GM19043 (cell line): ENCODE measurements at regions not wholly inside any gene's neighbourhood (a gene's known extent, or its start where the extent isn't known, plus 50 kb on each side); places are given as distances from the start of the nearest gene placed in this dataset.
"Not testable (repeated sequence)": the region's sequence is repeated elsewhere in the genome, so short reads cannot be mapped to it uniquely, and the experiment has no call there.

ENCODE experiments used
- ATAC-seq: cut with Tn5 transposase; IDR thresholded peaks from one replicate; pipeline ENCODE4 v1.9.1; 2021; ENCODE audit warnings: low read depth; ENCODE audit not compliant: unreplicated experiment

DNA sequence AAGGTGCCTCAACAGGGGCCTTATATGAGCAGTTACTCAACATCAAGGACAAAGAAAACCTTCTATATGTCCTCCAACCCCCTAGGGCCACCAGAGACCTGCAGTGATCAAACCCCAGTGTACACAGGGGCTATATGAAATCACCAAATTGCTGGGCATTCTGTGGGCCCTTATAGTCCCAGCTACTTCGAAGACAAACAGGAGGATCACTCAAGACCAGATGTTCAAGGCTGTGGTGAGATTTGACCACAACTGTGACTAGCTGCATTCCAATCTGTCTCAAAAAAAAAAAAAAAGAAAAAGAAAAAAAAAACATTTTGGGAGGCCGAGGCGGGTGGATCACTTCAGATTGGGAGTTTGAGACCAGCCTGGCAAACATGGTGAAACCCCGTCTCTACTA lies 51.0 kb upstream of the PRB2 start:
- ATAC-seq = no peak

DNA sequence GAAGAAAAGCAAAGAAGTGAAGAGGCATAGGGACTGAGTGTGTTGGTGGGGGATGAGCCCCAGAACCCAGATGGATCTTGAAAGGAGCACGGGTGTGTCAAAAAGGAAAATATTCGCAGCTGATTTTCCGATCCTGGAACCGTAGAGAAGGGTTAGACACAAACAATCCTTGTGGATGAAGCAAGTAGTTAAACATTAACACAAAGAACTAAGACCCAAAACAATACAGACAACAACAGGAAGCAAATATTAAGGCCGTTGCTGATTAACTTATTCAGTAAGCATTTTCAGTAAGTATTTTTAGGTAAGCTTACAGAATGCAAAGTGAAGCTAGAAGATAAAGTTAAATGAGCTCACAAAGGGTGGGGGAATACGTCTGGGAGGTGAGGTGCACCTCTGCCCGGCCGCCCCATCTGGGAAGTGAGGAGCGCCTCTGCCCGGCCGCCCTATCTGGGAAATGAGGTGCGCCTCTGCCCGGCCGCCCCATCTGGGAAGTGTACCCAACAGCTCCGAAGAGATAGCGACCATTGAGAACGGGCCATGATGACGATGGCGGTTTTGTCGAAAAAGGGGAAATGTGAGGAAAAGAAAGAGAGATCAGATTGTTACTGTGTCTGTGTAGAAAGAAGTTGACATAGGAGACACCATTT lies 62.8 kb upstream of the PRB2 start:
- no peak for ATAC-seq

DNA sequence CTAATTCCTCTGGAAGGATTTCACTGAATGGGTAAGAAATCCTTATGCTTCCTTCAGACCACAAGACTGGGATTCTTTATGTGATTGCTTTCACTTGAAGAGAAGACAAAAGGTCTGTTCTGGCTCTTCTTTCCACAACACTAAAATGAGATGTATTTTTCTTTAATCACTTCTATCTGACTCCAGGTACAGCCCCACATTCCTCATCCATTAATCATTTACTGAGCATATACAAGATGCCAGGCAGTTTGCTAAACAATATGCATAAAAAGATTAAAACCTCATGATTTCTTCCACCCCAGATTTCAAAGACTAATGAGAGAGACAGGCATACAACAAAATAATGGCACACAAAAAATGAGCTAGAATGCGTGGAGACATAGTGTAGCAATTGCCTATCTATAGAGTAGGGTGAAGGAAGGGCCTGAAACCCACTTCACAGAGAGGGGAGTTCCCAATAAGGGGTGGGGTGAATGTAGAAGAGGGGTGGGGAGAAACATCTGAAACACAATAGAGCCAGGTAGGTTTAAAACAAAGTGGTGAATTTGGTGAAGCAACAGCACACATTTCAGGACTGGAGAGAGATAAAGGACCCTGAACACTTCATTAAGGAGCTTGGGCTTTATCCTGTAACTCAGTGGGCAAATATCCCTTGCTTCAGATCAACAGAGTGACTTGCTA lies 65.1 kb upstream of the PRB2 start:
- no peak for ATAC-seq

DNA sequence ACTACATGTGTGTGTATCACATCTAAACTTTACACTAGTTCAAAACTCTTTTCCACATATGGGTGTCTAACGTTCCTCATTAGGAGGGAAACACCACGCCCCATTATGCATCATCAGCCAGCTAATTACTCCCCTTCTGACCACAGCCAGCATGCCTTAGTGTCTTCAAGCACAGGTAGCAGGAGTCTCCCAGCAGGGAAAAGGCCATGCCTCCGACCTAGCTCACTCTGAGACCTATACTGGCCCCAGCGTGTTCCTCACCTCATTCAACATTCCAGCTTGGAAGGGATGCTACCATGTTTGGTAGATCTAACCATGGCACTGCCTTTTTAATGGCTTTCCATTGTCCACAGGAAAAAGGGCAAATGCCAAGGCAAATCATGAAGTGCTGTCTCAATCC lies 66.1 kb upstream of the PRB2 start:
- ATAC-seq = no peak

DNA sequence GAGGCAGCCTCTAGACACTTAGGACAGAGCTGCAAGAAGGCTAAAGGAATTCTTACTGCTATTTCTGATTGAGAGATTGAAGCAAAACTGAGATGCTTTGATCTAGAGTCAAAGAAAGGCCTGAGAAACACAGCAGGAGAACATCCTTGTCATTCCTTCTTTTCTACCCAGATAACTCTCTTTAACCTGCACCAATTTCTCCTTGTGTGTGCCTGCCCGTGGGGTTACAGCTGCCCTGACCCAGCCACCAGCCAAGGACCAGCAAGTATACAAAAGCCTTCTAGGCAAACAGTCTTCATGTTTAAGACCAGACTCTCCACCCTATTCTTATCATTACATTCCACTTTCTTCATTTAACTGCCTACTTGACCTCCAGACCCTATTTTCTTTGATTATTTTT lies 81.7 kb upstream of the PRB2 start:
- ATAC-seq = no peak

DNA sequence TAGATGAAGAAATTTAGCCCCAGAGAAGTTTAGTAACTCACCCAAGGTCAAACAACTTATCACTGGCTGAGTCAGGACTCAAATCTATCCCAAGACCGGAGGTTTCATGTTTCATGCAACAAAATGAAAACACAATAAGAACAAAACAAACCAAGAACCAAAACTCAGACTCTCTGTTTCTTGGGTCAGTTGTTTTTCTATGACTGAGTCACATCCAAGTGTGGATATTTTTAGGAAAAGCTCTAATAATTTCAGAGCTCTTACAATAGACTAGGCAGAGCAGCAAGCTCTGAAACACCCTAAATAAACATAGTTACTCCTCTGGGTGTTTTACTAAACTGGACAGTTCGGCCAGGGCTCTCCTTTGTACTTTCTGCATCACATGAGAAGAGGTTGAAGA lies 87.6 kb upstream of the PRB2 start:
- no peak for ATAC-seq

DNA sequence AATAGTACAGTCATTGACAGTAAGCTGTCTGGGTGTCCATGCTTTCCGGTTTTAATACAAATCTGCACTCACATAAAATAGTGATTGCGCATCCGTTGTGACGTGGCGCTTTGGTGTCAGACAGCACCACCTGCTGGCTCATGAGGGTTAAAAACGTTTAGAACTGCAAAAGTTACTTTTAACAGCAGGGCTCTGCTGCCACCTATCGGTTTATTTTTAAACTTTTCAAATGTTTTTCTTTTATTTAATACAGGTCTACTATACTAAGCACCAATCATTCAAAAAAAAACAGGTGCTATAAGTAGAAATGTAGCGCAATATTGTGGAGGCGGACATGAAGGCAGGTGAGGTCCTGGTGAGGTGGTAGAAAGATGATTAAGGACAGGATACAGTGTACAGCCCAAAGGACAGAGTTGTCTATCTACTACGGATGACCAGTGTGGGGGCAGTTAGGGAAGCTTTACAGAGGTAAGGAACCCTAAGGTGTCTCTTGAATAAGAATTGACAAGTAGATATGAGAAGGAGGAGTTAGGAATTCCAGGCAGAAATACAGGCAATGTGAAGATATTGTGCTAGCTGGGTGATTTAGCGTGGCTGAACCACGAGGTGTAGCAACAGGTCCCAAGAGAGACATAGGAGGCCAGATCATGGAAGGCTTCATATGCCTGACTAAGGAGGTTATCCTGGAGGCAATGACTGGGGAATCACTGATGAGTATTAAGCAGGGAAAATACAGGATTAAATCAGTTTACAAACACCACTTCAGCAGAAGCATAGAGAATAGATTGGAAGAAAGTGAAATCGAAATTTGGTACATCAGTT lies 91.5 kb upstream of the PRB2 start:
- peak; percentile 72 for ATAC-seq

DNA sequence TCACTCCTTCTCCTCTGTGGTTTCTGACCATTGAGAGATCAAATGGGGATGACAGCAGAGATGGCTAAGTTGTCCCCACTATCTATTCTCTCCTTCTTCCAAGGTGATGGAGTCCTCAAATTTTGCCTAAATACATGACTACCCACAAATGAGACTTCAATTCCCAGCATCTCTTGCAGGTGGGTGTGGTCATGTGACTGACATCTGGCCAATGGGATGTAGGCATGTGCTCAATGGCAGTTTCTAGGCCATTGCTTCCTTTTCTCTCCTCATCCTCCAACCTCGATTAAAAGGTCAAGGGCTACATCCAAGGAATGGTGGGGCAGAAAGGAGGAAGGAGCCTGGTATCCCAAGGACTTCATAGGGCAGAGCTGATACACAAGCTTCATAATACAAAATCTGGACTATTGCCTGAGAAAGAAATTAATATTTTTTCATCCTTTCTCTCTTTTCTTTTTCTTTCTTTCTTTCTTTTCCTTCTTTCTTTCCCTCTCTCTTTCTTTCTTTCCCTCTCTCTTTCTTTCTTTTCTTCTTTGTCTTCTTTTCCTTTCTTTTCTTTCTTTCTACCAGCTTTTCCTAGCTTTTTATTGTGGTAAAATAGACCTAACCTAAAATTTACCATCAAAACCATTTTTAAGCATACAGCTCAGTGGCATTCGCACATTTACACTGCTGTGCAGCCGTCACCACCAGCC lies 100.9 kb upstream of the PRB2 start:
- ATAC-seq = no peak

DNA sequence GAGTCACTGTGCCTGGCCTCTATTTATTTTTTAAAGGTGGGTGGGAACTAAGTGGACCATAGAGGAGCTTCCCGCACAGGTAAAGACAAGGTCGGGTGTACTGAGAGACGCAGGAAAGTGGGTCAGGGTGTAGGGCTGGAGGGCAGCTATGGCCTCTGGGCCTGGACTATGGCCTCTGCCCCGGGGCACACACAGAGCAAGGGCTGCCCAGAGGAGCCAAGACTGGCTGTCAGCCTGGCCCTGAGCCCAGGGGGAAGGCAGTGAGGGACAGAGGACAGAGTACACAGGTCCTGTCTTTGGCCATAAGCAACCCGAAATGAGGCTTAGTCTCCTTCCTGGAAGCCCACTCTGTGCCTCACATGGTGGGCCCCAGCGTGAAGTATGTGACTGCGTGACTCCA lies 102.1 kb upstream of the PRB2 start:
- ATAC-seq = no peak

DNA sequence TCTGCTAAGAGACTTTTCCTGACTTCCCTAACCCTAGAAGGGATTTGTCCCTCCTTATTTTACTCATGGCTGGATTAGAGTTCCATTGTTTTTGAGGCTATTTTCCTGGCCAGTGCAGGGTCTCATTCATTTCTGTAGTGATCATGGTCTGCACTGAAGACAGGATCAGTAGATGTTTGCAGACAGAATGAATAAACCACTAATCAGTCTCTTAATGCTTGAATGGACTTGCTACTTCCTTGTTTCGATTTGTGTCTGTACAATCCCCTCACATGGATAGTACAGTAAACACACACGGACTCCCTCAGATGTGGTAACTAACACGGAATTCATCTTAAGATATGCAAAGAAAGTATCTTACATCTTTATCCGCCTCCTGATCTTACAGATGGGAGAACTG lies 102.6 kb upstream of the PRB2 start:
- no peak for ATAC-seq

DNA sequence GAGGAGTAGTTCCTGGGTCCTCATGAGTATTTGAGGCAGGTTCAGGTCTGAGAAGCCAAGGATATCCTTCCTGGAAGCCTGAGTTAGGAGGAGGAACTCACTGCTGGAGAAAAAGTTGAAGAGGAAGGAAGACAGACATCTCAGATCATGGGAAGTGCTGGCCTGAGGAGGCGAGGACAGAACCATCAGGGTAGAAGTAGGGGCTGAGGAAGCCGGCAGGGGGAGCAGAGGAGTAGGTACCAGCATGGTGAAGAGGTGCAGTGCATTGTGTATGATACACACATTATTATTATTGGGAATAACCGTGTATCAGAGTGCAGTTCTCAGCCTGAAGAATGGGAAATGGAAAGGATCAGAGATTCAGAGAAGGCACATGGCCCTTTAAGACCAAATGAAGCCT lies 103.2 kb upstream of the PRB2 start:
- ATAC-seq = not testable (repeated sequence)

DNA sequence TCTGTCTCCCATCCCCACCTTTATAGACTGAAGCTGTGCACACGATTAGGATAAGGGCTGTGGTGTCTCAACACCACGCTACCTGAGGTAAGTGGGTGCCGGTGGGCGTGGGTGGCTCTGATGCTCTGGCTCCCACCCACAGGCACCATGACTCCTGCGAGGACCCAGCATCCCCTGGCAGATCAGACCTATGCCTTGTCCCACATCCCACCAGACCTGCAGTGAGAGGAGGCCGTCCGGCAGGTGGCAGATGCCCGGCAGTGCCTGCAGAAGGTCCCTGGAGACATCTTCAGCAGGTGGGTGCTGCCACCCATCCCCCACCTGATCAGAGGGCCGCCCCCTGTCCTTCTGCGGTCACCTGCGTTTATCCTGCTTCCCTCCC lies 104.4 kb upstream of the PRB2 start:
- no peak for ATAC-seq

DNA sequence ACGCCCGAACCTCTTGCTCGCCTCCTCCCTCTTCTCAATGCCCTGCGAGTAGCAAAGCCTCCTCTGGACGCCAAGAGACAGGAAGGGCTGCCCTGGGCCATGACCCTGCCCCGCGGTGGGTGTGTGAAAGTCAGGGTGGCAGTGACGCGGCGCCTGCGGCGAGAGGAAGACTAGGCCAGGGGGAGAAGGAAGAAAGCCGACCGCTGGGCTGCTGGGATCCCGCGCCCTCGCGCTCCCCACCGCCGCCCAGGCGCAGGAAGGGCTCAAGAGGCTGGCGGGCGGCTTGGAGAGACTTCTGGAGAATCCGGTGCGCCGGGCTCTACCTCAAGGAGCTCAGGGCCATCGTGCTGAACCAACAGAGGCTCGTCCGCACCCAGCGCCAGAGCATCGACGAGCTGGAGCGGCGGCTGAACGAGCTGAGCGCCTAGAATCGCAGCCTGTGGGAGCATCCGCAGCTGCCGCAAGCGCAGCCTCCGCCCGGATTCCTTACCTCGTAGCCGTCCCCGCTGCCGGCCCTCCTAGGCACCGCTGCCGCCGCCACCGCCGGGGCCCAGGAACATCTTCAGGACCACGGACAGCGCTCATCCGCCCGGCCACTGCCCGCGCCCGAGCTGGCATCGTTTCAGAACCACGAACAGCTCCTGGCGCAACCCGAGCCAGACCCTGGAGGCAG lies 105.0 kb upstream of the PRB2 start:
- ATAC-seq = peak; percentile 60

DNA sequence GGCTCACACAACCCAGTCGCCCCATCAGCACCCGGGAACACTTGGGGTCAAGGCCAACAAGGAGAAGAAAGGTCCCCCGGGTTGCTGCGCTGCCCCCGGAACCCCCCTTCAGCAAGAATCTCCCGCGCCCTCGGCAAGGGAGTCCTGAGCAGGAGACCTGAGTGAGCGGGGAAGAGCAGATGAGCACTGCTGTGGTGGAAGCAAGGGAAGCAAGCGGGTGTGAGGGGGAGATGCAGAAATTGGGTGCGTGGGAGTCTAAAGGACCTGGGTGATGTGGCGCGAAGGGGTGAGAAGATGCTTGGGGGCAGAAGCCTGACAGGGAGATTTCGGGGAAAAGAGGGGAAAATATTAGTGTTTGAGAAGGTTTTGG lies 105.5 kb upstream of the PRB2 start:
- ATAC-seq = no peak

DNA sequence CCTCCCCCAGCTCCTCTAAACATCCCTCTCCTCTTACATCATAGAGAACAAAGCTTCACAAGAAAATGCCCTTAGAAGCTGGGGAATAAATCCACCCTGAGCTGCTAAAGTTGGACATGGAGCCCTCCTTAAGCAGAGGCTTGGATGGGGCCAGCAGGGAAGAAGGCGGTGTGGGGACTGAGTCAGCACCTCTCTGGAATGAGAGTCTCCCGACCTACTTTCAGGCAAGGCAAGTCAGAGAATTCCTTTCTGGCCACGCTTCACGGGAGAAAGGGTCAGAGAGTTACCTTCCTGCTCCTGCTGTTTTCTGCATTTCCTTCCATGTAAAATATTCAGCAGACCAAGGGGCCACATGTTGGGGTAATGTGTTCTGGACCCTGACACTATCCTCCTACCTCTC lies 113.3 kb upstream of the PRB2 start:
- ATAC-seq = no peak

DNA sequence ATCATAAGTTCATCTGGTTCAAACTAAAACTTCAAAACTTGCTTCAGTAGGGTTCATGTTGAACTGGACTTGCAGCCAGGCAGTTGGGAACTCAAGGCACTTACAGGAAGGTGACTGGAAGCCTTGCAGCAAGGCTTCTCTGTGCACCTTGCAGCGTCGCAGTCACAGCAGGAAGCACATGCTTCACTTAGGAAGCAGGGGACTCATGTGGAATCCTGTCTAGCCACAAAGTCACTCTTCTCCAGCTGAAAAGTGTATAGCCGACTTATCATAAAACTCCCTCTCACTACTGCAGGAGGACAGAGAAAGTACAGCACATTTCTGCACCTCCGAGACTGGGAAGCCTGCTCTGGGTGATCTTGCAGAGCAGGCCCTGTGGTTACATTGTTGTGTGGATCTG lies 114.0 kb upstream of the PRB2 start:
- ATAC-seq = no peak

DNA sequence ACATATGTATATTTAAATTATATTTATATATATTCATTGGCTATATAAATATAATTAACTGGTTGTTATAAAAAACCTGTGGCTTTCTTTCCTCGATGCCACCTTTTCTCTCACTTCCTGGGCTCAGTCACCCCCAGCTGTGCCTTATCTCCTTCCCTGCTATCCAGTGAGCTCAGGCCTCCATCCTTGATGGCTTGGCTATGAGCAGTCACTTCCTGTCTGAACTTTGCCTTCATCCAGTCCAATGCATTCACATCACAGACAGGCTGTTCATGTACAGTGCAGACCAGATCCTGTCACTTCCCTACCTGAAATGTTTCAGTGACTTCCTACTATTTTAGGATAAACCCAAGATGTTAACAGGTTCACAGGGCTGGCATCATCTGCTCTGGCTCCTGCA lies 115.3 kb upstream of the PRB2 start:
- ATAC-seq = no peak

DNA sequence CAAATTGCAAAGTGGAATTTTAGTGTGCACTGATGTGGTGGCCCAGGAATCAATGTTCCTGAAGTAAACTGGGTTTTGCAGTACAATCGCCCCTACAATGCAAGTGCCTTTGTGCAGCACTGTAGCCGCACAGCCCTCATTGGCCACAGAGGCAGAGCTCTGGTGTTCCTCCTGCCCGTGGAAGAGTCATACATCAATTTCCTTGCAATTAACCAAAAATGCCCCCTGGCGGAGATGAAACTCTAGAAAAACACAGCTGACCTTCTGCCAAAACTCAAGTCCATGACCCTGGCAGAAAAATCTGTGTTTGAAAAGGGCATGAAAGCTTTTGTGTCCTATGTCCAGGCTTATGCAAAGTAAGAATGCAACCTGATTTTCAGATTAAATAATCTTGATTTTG lies 117.9 kb upstream of the PRB2 start:
- ATAC-seq = no peak

DNA sequence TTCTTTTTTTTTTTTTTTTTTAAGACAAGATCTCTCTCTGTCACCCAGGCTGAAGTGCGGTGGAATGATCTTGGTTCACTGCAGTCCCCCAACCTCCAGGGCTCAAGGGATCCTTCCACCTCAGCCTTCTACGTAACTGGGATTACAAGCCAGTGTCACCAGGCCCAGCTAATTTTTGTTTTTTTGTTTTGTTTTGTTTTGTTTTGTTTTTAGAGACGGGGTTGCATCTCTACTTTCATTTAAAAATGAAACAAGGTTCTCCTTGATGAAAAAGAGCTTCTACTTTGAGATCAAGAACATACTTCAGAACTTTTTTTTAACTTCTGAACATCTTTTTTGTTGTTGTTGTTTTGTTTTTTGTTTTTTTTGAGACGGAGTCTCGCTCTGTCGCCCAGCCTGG lies 121.7 kb upstream of the PRB2 start:
- no peak for ATAC-seq

DNA sequence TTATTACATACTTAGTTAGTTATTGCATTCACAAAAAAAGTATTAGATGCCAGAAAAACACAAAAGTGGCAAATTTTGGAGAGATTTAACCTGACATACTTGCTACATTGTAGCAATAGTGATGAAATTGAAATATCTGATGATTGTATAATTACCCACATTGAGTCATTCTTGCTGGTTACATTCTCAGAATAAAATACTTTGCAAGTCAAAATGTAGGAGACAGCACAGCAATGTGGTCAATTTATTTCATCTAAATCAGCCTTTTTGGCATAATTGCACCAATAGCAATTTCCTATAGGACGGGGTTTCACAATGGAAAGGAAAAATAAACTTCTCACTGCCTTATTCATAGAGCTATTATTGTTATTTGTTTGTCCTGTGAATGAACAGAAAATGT lies 125.0 kb upstream of the ETV6 start:
- no peak for ATAC-seq

DNA sequence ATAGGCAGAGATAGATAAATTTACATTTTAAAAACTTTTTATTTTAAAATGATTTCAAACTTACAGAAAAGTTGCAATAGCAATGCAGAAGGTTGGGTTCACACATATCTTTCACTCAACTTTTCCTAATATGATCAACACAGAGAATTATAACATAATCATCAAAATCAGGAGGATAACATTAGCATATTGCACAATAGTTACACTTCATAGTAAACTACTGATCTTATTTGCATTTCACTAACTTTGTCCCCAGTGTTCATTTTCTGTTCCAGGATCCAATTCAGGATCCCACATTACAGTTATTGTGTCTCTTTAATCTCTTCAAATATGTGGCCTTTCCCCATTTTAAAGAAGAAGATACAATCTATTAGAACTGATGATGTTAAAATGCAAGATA lies 115.4 kb upstream of the ETV6 start:
- no peak for ATAC-seq
